Body of pancreas (tissue), 4 donors: ENCODE measurements at regions not wholly inside any gene's neighbourhood (a gene's known extent, or its start where the extent isn't known, plus 50 kb on each side); places are given as distances from the start of the nearest gene placed in this dataset.

ENCODE experiments used
- ATAC-seq: fragments of 150-250 bp; one replicate; pipeline ENCODE4 v1.9.1; 2016
- DNase-seq, 4 donors: peaks; one replicate each; pipeline ENCODE4 v3.0.0-alpha.2; 2019
- H3K27ac ChIP-seq, 4 donors: fragments of 200-600 bp; sonication (generic); 1 replicate in 3 of 4; 2 replicates in 1 of 4; pipeline versions ENCODE4 v1.5.1 to v1.6.1; 2016 to 2019; ENCODE audit warnings: mild to moderate bottlenecking in 1 of 4, mixed read lengths in 1 of 4, moderate library complexity in 1 of 4
- H3K27me3 ChIP-seq, 2 donors: fragments of 200-600 bp; sonication (generic); one replicate each; pipeline ENCODE4 v1.6.0; 2016; ENCODE audit warnings: mild to moderate bottlenecking in 1 of 2
- H3K36me3 ChIP-seq, 2 donors: fragments of 200-600 bp; sonication (generic); replicated peaks in 1 of 2; 2 replicates each; pipeline ENCODE4 v1.5.1; 2016; ENCODE audit warnings: low read depth in 2 of 2; ENCODE audit not compliant: insufficient read depth in 1 of 2
- H3K4me1 ChIP-seq: fragments of 200-600 bp; sonication (generic); one replicate; pipeline ENCODE4 v1.6.0; 2016
- H3K4me3 ChIP-seq, 2 donors: fragments of 200-600 bp; sonication (generic); 1 replicate in 1 of 2; 2 replicates in 1 of 2; pipeline ENCODE4 v1.5.1; 2016 to 2019
- H3K9me3 ChIP-seq, 3 donors: fragments of 200-600 bp; sonication (generic); 1 replicate in 2 of 3; 2 replicates in 1 of 3; pipeline ENCODE4 v1.5.1; 2016
- POLR2A ChIP-seq, 3 donors: fragments of 450-650 bp; IDR thresholded peaks; one replicate each; pipeline ENCODE4 v1.6.1; 2016; ENCODE audit warnings: antibody characterized with exemption in 3 of 3, mild to moderate bottlenecking in 2 of 3
- WGBS, 2 donors: methylation state at CpG; one replicate each; pipeline ENCODE4 v1.1.5; 2017; 5-methylcytosine and 5-hydroxymethylcytosine counted together
- intact Hi-C: fragments of 100-400 bp; cut with DNase I; formaldehyde crosslinking; loops from one replicate; pipeline ENCODE4 v1.15.1; 2023
- TF ChIP-seq, protein P1 (sequence below), 7 experiments: fragments of 450-650 bp in 4 of 7; fragments of 200-600 bp in 3 of 7; sonication (generic) in 3 of 7; IDR thresholded peaks; one replicate each; pipeline ENCODE4 v1.5.1; 2016 to 2019; ENCODE audit warnings: antibody characterized with exemption in 7 of 7

DNA sequence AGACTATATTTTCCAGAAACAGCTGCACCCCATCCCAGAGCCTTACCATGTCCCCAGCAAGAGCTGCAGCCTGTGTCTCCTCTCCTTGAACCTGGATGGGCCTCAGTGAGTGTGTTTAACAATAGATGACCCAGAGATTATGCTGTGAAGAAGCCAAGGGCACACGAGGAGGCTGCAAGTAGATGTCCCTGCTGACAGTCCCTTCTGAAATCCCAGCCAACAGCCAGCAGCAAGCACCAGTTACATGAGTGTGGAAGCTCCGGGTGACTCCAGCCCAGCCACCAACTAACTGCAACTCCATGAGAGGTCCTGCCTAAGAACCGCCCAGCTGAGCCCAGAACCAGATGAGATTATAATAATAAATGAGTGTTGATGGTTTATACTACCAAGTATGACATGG, 191.7 kb downstream of the BCL11B start:
- Histone ChIP-seq H3K27ac (no peak overlapping the region), H3K4me3 (no peak overlapping the region), H3K9me3 (no peaks in the 10 kb centered on the region), H3K4me1 (no peaks in the 10 kb centered on the region), H3K36me3 (no peaks in the 10 kb centered on the region), H3K27me3 (no peaks in the 10 kb centered on the region)
- 57 to 62% methylated on average over 3 of the region's 3 CpGs for WGBS, 2 donors
- ATAC-seq (no peak), DNase-seq (no peak)
- intact Hi-C loops = no loop called here
- TF ChIP-seq, protein P1, sequence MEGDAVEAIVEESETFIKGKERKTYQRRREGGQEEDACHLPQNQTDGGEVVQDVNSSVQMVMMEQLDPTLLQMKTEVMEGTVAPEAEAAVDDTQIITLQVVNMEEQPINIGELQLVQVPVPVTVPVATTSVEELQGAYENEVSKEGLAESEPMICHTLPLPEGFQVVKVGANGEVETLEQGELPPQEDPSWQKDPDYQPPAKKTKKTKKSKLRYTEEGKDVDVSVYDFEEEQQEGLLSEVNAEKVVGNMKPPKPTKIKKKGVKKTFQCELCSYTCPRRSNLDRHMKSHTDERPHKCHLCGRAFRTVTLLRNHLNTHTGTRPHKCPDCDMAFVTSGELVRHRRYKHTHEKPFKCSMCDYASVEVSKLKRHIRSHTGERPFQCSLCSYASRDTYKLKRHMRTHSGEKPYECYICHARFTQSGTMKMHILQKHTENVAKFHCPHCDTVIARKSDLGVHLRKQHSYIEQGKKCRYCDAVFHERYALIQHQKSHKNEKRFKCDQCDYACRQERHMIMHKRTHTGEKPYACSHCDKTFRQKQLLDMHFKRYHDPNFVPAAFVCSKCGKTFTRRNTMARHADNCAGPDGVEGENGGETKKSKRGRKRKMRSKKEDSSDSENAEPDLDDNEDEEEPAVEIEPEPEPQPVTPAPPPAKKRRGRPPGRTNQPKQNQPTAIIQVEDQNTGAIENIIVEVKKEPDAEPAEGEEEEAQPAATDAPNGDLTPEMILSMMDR (IDR thresholded peaks at IDR 0.05) = no peak
- TF ChIP-seq POLR2A (IDR thresholded peaks at IDR 0.05) = no peak

DNA sequence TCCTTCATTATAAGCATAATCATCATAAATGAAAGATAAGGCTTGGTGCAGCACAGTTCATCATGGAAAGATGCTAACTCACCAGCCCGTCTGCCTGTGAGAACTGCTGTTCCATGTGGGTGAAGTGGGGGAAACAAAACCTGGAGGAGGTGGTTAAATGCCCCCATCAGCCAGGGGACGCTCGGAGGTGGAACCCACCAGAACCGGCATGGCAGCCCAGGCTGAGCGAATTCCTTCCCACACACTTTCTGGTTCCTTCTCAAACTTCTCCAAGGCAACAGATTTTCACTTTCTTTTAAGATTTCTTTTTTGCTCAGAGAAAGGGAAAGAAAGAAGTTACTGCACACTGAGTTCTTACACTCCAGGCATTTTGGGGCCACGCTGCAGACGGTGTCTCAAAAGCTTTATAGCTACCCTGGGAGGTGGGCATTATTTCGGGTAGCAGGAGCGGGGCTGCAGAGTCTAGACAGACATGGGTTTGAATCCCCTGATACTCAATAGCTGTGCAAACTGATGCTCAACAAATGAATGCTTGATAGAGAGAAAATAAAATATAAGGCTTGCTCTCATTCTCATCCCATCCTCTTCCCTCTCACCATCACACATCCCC, 190.7 kb downstream of the BCL11B start:
- DNase-seq (no peak), ATAC-seq (no peak)
- 69 to 81% methylated on average over 9 of the region's 9 CpGs for WGBS, 2 donors
- no peaks in the 10 kb centered on the region for H3K36me3 ChIP-seq
- no peaks in the 10 kb centered on the region for H3K27me3 ChIP-seq
- no peak overlapping the region for H3K4me3 ChIP-seq
- no peak overlapping the region for H3K27ac ChIP-seq
- H3K4me1 ChIP-seq = no peaks in the 10 kb centered on the region
- H3K9me3 ChIP-seq = no peaks in the 10 kb centered on the region
- no peak for TF ChIP-seq POLR2A (IDR thresholded peaks at IDR 0.05)
- TF ChIP-seq, protein P1 (IDR thresholded peaks at IDR 0.05) = no peak
- intact Hi-C loops = no loop called here

DNA sequence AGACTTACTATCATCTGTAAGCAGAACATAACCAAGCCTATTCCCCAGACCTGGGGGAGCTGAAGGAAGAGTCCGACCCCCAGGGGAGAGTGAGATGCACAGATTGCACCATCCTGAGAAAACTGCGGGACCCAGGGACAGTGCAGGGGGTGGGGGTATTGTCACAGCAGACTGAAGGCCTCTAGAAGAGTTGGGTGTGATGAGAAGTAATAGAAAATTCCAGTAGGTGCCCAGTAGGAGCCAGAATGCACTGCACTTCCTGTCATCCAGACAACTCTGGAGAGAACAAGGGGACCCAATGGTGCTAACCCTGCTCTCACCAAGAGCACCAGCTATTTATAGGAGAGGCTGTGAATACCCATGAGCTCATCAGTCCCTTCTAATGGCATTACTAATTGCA, 190.1 kb downstream of the BCL11B start:
- TF ChIP-seq, protein P1 (IDR thresholded peaks at IDR 0.05) = no peak
- no peak for TF ChIP-seq POLR2A (IDR thresholded peaks at IDR 0.05)
- ATAC-seq (no peak), DNase-seq (no peak)
- H3K36me3 ChIP-seq = no peaks in the 10 kb centered on the region
- H3K4me1 ChIP-seq = no peaks in the 10 kb centered on the region
- H3K27ac ChIP-seq = no peak overlapping the region
- 64 to 79% methylated on average over 2 of the region's 2 CpGs for WGBS, 2 donors
- H3K27me3 ChIP-seq = no peaks in the 10 kb centered on the region
- no peaks in the 10 kb centered on the region for H3K9me3 ChIP-seq
- intact Hi-C loops = no loop called here
- no peak overlapping the region for H3K4me3 ChIP-seq

DNA sequence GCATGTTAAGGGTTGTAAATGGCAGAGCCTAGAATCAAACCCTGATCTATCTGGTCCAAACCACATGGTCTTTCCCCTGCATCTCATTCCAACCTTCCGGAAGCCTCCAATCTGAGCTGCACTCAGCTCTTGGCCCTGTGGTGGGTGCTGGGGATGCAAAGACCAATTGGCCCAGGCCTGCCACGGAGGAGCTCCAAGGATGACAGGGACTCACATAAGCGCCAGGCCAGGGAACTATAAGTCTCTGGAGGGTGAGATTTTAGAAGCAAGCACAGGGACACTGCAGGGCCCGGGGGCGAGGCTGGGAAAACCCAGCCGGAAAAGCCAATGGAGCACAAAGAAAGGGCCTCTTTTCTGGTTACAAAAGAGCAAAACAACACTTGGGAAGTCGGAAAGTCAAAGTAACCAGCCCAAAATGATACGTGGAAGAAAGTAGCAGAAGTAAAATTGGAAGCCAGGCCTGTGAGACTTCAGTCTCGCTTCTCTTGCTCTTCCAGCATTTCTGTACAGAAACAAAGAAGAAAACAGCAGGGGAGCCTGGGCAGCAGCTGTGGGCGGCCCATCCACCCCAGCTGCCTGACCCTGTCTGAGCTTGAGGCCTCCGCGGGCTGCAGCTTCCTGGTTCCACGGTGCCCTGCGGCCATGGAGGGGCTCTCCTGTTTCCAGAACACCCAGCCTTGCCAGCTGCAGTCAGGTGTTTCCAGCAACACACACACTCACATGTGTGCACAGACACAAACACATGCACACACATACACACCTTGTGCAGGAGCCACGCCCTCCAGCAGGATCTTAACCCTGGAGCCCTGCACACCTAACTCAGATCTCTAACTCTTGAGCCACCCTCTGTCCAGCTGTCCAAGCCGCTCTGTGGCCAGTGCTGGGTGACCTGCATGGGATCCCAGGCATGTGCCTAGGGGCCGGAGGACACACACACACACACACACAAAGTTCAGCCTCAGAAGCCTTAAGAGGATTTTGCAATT, 178.2 kb downstream of the BCL11B start:
- intact Hi-C loops = no loop called here
- Histone ChIP-seq H3K4me3 (no peak overlapping the region), H3K27me3 (no peaks in the 10 kb centered on the region), H3K27ac (no peak overlapping the region), H3K4me1 (no peaks in the 10 kb centered on the region), H3K9me3 (no peaks in the 10 kb centered on the region), H3K36me3 (no peaks in the 10 kb centered on the region)
- WGBS, 2 donors = 65 to 72% methylated on average over 15 to 17 of the region's 17 CpGs
- no peak for ATAC-seq
- TF ChIP-seq POLR2A (IDR thresholded peaks at IDR 0.05) = no peak
- TF ChIP-seq, protein P1 (IDR thresholded peaks at IDR 0.05) = no peak
- DNase-seq = no peak
